ENCODE measurements at regions not wholly inside any gene's neighbourhood (a gene's known extent, or its start where the extent isn't known, plus 50 kb on each side); places are given as distances from the start of the nearest gene placed in this dataset.

DNA sequence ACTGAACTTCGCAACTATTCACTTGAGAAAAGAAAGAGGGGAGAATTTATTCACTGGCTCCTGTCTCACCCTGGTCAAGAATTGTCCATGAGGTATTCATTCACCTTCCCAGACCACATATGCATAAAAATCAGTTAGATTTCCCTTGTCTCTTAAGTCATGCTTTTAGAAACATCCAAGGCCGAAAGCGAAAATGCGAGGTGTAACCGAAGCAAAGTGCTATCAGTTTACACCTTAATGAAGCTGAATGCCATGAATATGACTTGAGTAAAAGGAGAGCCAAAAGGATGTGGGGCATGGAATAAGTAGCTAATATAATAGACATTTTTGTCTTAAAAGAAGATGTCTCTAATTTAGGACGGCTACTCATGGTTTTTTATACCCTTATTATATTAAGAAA, 965.6 kb upstream of the CHORDC1 start:
- DNase-seq, result no peak

DNA sequence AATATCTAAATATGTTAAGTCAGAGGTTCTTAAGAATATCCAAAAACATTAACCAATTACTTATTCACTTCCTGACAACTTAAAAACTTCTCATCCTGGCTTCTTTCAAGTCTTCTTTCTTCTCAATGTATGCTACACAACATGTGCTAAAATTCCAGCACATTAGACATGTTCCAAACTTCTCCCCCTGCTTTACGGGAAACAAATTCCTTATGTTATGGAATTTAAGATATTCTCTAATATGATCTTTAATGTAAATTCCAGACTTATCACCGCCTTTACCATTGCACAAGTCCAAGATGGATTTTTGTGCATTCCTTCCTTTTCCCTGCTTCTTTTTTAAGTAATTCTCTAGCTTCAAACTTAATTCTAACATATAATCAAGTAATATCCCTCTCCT, 964.5 kb upstream of the CHORDC1 start:
- no peak for DNase-seq

DNA sequence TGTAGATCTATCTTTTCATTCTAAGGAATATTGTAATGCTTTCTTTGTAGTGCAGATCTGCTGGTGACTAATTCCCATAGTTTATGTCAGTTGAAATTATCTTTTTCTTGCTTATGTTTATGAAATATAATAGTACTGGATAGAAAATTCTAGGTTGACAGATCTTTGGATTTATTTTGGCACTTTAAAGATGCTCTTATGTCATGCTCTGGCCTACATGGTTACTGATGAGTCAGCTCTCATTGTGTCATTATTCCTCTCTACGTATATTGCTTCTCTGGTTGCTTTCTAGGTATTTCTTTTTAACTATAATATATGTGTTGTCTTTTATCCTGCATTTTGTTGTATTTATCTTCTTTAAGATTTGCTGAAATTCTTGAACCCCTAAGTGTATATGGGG, 955.5 kb upstream of the CHORDC1 start:
- DNase-seq, result no peak

DNA sequence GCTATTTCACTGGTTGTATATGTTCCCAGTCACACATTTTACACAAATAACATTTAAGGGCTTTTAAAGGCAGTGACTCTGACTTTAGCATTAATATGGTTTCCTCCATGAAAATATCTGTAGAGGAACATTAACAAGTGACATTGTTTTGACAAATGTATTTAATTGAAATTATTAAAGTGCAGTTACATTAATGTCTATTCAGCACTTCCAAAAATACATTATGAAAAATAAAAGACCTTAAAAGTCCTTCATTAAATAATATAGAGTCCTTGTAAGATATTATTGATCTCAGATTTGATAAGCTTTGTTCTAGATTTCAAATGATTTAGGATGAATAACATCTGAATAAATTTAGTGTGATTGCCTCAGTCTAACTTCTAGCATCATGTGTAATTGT, 951.9 kb upstream of the CHORDC1 start:
- DNase-seq, result no peak

- no peak for DNase-seq
Measured at GRCh38 chr11:91174193-91174592, 951.3 kb upstream of the CHORDC1 start.

DNA sequence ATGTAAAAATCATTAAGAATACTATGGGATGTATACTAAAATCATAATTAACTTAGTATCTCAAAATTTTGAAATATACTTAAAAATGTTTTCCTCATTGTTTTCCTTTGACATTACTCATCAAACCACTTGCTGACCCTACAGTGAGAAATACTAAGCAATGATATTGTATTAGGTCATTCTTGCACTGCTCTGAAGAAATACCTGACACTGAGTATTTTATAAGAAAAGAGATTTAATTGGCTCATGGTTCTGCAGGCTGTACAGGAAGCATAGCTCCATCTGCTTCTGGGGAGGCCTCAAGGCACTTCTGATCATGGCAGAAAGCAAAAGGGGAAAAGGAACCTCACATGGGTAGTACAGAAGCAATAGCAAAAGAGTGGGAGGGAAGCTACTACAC, 950.9 kb upstream of the CHORDC1 start:
- DNase-seq, result no peak

DNA sequence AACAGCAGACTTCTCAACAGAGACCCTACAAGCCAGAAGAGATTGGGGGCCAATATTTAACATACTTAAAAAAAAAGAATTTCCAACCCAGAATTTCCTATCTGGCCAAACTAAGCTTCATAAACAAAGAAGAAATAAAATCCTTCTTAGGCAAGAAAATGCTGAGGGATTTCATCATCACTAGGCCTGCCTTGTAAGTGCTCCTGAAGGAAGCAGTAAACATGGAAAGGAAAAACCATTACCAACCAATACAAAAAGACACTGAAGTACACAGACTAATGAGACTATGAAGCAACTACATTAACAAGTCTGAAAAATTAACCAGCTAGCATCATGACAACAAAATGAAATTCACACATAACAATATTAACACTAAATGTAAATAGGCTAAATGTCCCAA, 947.9 kb upstream of the CHORDC1 start:
- DNase-seq, result no peak

GRCh38 chr11:91164452-91164822, 941.6 kb upstream of the CHORDC1 start:
- peak; percentile 48 for DNase-seq

DNA sequence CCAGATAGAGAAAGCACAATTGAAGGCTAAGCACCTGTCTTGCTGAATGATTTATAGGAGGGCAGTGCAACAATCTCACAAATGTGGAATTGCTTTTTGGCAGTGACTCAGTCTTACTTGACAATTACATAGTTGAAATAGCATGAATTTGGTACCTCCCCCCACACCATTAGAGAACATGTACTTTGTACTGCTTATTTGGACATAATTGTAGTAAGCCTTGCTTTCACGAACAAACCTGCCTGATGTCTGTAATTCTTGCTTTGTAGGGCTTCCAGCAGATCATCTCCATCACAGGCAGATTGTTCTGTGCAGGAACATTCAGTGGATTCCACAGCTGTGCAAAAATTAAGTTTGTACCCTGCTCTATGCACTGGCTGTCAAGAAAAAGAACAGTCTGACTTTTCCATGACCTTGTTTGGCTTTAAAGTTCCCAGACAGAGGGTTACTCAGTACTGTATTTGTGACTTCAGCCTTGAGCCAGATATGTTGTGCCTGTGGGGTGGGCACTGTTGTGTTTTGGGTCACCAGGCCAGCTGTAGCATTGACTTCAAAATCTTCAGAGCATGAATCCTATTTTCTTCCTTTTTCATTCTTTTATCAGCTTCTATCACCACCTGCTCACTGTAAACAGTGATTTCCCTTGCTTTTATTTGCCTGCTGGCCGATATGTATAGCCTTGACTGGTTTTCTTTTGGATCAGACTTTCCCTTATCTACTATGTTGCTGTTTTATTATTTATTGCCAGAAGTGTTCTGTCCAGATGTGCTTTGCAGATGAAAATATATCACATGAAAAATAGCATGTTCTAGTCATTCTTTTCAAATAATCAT, 941.0 kb upstream of the CHORDC1 start:
- peak; percentile 2 for DNase-seq

- no peak for DNase-seq
Measured at GRCh38 chr11:91160661-91161060, 937.8 kb upstream of the CHORDC1 start.

DNA sequence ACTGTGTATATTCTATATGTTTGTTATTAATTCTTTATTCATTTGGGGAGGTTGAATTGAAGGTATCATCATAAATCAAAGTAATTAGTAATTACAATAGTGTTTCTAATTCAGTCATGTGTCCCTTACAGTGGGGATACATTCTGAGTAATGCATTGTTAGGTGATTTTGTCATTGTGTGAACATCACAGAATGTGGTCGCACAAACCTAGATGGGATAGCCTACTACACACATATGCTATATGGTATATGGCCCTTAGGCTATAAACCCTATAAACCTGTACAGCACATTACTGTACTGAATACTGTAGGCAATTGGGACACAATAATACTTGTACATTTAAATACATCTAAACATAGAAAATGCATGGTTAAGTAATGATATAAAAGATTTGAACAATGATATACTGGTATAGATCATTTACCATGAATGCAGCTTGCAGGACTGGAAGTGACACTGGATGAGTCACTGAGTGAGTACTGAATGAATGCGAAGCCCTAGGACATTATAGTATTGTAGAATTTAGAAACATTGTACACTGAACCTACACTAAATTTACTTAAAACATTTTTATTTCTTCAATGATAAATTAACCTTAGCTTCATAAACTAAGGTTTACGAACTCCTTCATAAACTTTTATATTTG, 936.2 kb upstream of the CHORDC1 start:
- no peak for DNase-seq

DNA sequence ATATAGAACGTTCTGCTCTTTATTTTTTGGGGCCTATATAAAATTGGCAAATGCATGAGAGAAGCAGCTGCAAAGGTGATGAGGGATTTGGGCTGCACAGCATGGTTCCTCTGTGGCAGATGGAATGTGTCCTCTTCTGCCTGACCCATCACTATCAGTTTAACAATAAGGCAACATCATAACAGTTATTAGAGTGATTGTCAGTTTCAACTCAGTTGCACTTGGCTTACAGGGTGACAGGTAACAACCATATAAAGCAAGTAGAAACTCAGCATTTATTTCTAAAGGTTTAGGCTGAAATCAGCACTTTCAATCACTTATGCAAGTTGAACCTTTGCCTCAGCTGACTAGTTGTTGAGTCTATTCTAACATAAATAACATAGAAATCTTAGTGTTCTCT, 935.4 kb upstream of the CHORDC1 start:
- DNase-seq, result no peak

GRCh38 chr11:91156041-91156440, 933.2 kb upstream of the CHORDC1 start:
- no peak for DNase-seq

- DNase-seq, result no peak
Measured at GRCh38 chr11:91147885-91148284, 925.0 kb upstream of the CHORDC1 start.

GRCh38 chr11:91141655-91142054, 918.8 kb upstream of the CHORDC1 start:
- no peak for DNase-seq

DNA sequence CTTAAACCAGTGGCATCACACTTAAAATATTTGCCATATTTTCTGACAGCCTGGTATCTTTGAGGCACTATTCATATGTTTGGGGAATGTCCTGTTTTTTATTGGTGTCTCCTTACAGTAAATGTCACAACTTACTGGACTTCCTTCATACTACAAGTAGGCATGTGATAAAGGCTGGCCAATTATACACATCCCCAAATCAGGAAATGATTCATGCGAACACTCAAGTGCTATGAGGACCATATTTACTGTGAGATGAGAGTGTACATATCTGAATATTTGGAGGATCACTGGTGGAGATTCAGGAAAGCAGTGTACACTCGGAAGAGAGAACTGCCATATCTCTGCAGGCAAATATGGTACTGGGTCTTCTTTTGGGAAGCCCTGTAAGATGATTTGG, 913.8 kb upstream of the CHORDC1 start:
- DNase-seq, result no peak

- DNase-seq, result no peak
Measured at GRCh38 chr11:91133361-91133760, 910.5 kb upstream of the CHORDC1 start.

- DNase-seq, result no peak
Measured at GRCh38 chr11:91129596-91129995, 906.7 kb upstream of the CHORDC1 start.

GRCh38 chr11:91124363-91124762, 901.5 kb upstream of the CHORDC1 start:
- no peak for DNase-seq

GRCh38 chr11:91115116-91115515, 892.3 kb upstream of the CHORDC1 start:
- no peak for DNase-seq

DNA sequence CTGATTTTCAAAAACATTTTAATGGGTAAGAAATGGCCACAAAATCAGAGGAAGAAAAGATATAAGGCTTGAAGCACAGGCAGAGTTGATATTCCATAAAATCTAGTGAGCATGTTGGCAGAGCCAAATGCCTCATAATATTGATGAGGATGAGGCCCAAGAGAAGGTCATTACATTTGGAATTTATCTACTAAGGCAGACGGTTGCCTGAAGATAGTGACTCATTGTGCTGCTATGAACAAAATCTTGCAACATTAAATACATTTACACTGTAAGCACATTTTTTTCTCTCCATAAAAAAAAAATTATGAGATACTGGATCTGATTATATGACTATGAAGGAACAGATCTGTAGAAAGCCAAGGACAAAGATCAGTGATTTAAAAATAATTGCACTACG, 881.4 kb upstream of the CHORDC1 start:
- no peak for DNase-seq

DNA sequence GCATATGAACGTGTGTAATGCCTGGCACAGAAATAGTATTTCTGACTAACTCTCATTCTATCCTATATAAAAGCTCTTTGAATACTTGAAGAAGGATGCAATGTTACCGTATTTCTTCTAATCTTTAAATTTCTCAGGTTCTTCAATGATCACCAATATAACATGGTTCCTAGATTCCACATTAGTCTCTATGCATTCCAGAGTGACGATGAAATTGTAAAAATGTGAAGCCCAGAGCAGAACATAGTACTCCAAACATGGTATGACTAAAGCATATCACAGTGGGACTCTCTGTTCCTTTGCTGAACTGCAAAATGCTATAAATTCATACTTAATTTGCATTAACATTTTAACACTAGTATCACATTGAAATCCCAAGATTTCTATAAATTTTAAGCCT, 877.6 kb upstream of the CHORDC1 start:
- DNase-seq, result no peak

- DNase-seq, result no peak
Measured at GRCh38 chr11:91097083-91097482, 874.2 kb upstream of the CHORDC1 start.

GRCh38 chr11:91093141-91093540, 870.3 kb upstream of the CHORDC1 start:
- DNase-seq, result no peak

DNA sequence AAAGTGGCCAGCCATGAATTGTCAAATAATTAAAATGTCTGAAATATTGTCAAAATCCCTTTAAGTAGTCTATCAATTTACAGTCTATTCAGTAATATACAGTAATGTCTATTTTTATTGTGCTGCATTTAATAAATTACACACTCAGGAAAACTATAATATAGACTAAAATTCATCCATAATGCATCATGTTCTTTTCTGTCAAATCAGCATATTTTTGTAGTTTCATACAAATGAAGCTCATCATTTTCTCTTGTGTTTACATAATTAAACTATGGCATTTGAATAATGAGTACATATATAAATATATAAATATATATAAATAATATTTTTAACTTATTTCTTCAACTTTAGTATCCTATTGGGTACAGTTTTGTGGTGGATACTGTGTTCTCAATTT, 868.7 kb upstream of the CHORDC1 start:
- DNase-seq, result no peak

Data from NCI-H1417 treated with DMSO at 0.1 percent for 48 hours (cell line).